IMR-90 (cell line): ENCODE measurements at regions not wholly inside any gene's neighbourhood (a gene's known extent, or its start where the extent isn't known, plus 50 kb on each side); places are given as distances from the start of the nearest gene placed in this dataset.
A peak's percentile ranks its signal among the peaks of the same experiment; 100 is the strongest.

Source experiments
- ATAC-seq: fragments of 200-7000 bp; cut with Tn5 transposase; 2 replicates; pipeline ENCODE4 v1.9.1; 2020; ENCODE audit warnings: low read depth, mild to moderate bottlenecking, moderate library complexity
- BruUV-seq: library from RNA; stranded (reverse); fragments of 400-500 nt; replicated peaks from 2 replicates; lab custom pipeline; 2021; lab: Mats Ljungman, UMichigan
- CTCF ChIA-PET: fragments of 300-600 bp; formaldehyde crosslinking; extraction: SDS; loops from one replicate; lab custom pipeline; 2021; ENCODE audit warnings: antibody characterized with exemption; lab: Yijun Ruan, JAX
- POLR2A ChIA-PET: fragments of 300-600 bp; sonication (Branson Sonifier 250); formaldehyde crosslinking; loops from one replicate; lab custom pipeline; 2022; ENCODE audit warnings: antibody characterized with exemption; ENCODE audit not compliant: unreplicated experiment; lab: Charles Lee
- DNase-seq: peaks from one replicate; pipeline ENCODE4 v3.0.0; 2013
- H2AFZ ChIP-seq: replicated peaks from 2 replicates; pipeline ENCODE3; 2013; ENCODE audit warnings: low read length, mild to moderate bottlenecking; ENCODE audit not compliant: poor library complexity
- H2AK5ac ChIP-seq: 2 replicates; pipeline ENCODE4 v1.6.1; 2013; ENCODE audit warnings: low read depth, low read length, inconsistent platforms
- H2AK9ac ChIP-seq: replicated peaks from 2 replicates; pipeline ENCODE3; 2013; ENCODE audit warnings: mild to moderate bottlenecking, low read depth, low read length, moderate library complexity; ENCODE audit not compliant: poor library complexity
- H2BK120ac ChIP-seq: 2 replicates; pipeline ENCODE4 v1.6.1; 2013; ENCODE audit warnings: low read depth, low read length, inconsistent platforms
- H2BK15ac ChIP-seq: 3 replicates; pipeline ENCODE4 v1.6.1; 2013; ENCODE audit warnings: low read depth, low read length, inconsistent platforms
- H2BK20ac ChIP-seq: 2 replicates; pipeline ENCODE4 v1.6.1; 2013; ENCODE audit warnings: low read depth, mild to moderate bottlenecking, inconsistent platforms, low read length, moderate library complexity
- H2BK5ac ChIP-seq: 2 replicates; pipeline ENCODE4 v1.6.1; 2013; ENCODE audit warnings: mild to moderate bottlenecking, low read depth, low read length, inconsistent platforms; ENCODE audit not compliant: poor library complexity, severe bottlenecking
- H3K14ac ChIP-seq: replicated peaks from 2 replicates; pipeline ENCODE4 v1.6.1; 2013; ENCODE audit warnings: low read depth, low read length, inconsistent platforms
- H3K18ac ChIP-seq: 2 replicates; pipeline ENCODE4 v1.6.1; 2013; ENCODE audit warnings: low read depth, low read length, control low read depth
- H3K23ac ChIP-seq: 2 replicates; pipeline ENCODE4 v1.6.1; 2013; ENCODE audit warnings: low read depth, low read length, inconsistent platforms
- H3K27ac ChIP-seq: 2 replicates; pipeline ENCODE4 v1.5.1; 2013; ENCODE audit warnings: mild to moderate bottlenecking, control low read depth, low read length; ENCODE audit not compliant: insufficient read depth
- H3K27me3 ChIP-seq: 2 replicates; pipeline ENCODE4 v1.6.1; 2013; ENCODE audit warnings: low read length; ENCODE audit not compliant: control insufficient read depth, insufficient read depth
- H3K36me3 ChIP-seq: 2 replicates; pipeline ENCODE4 v1.6.1; 2013; ENCODE audit warnings: low read length, mixed read lengths; ENCODE audit not compliant: control insufficient read depth, insufficient read depth
- H3K4ac ChIP-seq: 2 replicates; pipeline ENCODE4 v1.6.1; 2013; ENCODE audit warnings: low read depth, low read length, inconsistent platforms
- H3K4me1 ChIP-seq: 2 replicates; pipeline ENCODE4 v1.6.1; 2013; ENCODE audit warnings: low read length, mixed read lengths; ENCODE audit not compliant: control insufficient read depth, insufficient read depth
- H3K4me2 ChIP-seq: 2 replicates; pipeline ENCODE4 v1.6.1; 2013; ENCODE audit warnings: low read depth, mild to moderate bottlenecking, control low read depth, low read length, moderate library complexity
- H3K4me3 ChIP-seq: 2 replicates; pipeline ENCODE4 v1.5.1; 2013; ENCODE audit warnings: low read depth, mild to moderate bottlenecking, control low read depth, low read length, moderate library complexity; ENCODE audit not compliant: insufficient read depth
- H3K56ac ChIP-seq: 2 replicates; pipeline ENCODE4 v1.6.1; 2013; ENCODE audit warnings: low read length, inconsistent platforms; ENCODE audit not compliant: insufficient read depth; ENCODE audit errors: extremely low read depth
- H3K79me1 ChIP-seq, 2 experiments: 2 replicates each; pipeline ENCODE4 v1.6.1; 2013; ENCODE audit warnings: low read length in 2 of 2, inconsistent platforms in 1 of 2, low read depth in 1 of 2
- H3K9ac ChIP-seq: 2 replicates; pipeline ENCODE4 v1.6.1; 2013; ENCODE audit warnings: low read depth, low read length, control low read depth
- H3K9me1 ChIP-seq: 2 replicates; pipeline ENCODE4 v1.6.1; 2013; ENCODE audit warnings: low read length, inconsistent platforms; ENCODE audit not compliant: insufficient read depth
- H3K9me3 ChIP-seq: 2 replicates; pipeline ENCODE4 v1.6.1; 2013; ENCODE audit warnings: low read length; ENCODE audit not compliant: control insufficient read depth, insufficient read depth
- H4K20me1 ChIP-seq: 2 replicates; pipeline ENCODE4 v1.6.1; 2013; ENCODE audit warnings: low read length, inconsistent platforms; ENCODE audit not compliant: insufficient read depth
- H4K5ac ChIP-seq: 2 replicates; pipeline ENCODE4 v1.6.1; 2013; ENCODE audit warnings: mild to moderate bottlenecking, low read depth, low read length, control low read depth
- H4K8ac ChIP-seq, 2 experiments: 2 replicates each; pipeline ENCODE4 v1.6.1; 2013; ENCODE audit warnings: low read depth in 2 of 2, low read length in 2 of 2, control low read depth in 1 of 2, inconsistent platforms in 1 of 2
- H4K91ac ChIP-seq: 2 replicates; pipeline ENCODE4 v1.6.1; 2013; ENCODE audit warnings: low read depth, low read length, inconsistent platforms; ENCODE audit not compliant: insufficient read depth
- BHLHE40 ChIP-seq: fragments of 150-350 bp; IDR thresholded peaks from 2 replicates; pipeline ENCODE4 v1.6.1; 2016; ENCODE audit warnings: mild to moderate bottlenecking, low read depth, low read length
- CEBPB ChIP-seq: IDR thresholded peaks from 2 replicates; pipeline ENCODE4 v1.6.1; 2012; ENCODE audit warnings: low read depth, low read length, improper control_type of control experiment
- CHD1 ChIP-seq: IDR thresholded peaks from 2 replicates; pipeline ENCODE4 v1.6.1; 2012; ENCODE audit warnings: low read depth, low read length, improper control_type of control experiment
- FOS ChIP-seq: fragments of 150-350 bp; IDR thresholded peaks from 2 replicates; pipeline ENCODE4 v1.6.1; 2016; ENCODE audit warnings: low read depth, low read length
- MAFK ChIP-seq: IDR thresholded peaks from 2 replicates; pipeline ENCODE4 v1.6.1; 2012; ENCODE audit warnings: low read depth, low read length, improper control_type of control experiment
- MAZ ChIP-seq: IDR thresholded peaks from 2 replicates; pipeline ENCODE4 v1.6.1; 2012; ENCODE audit warnings: low read depth, mild to moderate bottlenecking, low read length, improper control_type of control experiment, moderate library complexity, borderline replicate concordance
- MXI1 ChIP-seq: IDR thresholded peaks from 2 replicates; pipeline ENCODE4 v1.6.1; 2012; ENCODE audit warnings: low read depth, mild to moderate bottlenecking, low read length, moderate library complexity, borderline replicate concordance
- NFE2L2 ChIP-seq: fragments of 150-350 bp; IDR thresholded peaks from 2 replicates; pipeline ENCODE4 v1.6.1; 2016; ENCODE audit warnings: low read depth, mild to moderate bottlenecking, low read length
- POLR2A ChIP-seq: IDR thresholded peaks from 2 replicates; pipeline ENCODE4 v1.6.1; 2012; ENCODE audit warnings: mild to moderate bottlenecking, low read depth, low read length
- RAD21 ChIP-seq: IDR thresholded peaks from 2 replicates; pipeline ENCODE4 v1.6.1; 2012; ENCODE audit warnings: low read length, improper control_type of control experiment
- RCOR1 ChIP-seq: IDR thresholded peaks from 2 replicates; pipeline ENCODE4 v1.6.1; 2012; ENCODE audit warnings: mild to moderate bottlenecking, low read length, improper control_type of control experiment; ENCODE audit not compliant: insufficient replicate concordance
- RFX5 ChIP-seq: IDR thresholded peaks from 2 replicates; pipeline ENCODE4 v1.8.0; 2012; ENCODE audit warnings: low read depth, mild to moderate bottlenecking, low read length, moderate library complexity
- SMC3 ChIP-seq: fragments of 150-350 bp; IDR thresholded peaks from 2 replicates; pipeline ENCODE4 v1.6.1; 2016; ENCODE audit warnings: low read depth, mild to moderate bottlenecking, antibody characterized with exemption, low read length, moderate library complexity
- WGBS, 2 experiments: methylation state at CpG; one replicate each; pipeline versions ENCODE4 v1.1.5 to v1.1.7; 2013; ENCODE audit warnings: missing lambda C conversion rate in 2 of 2; ENCODE audit not compliant: insufficient read length in 1 of 2; ENCODE audit errors: extremely low coverage in 2 of 2; 5-methylcytosine and 5-hydroxymethylcytosine counted together
- dilution Hi-C: fragments of 300-500 bp; cut with HindIII; formaldehyde crosslinking; loops from one replicate; pipeline ENCODE4 v1.14.3; 2018; ENCODE audit warnings: low sequenced_read_pairs; ENCODE audit not compliant: unreplicated experiment
- in situ Hi-C: fragments of 300-500 bp; cut with MboI; formaldehyde crosslinking; loops from 3 replicates; pipeline ENCODE4 v1.14.3; 2019; ENCODE audit warnings: low sequenced_read_pairs, inconsistent platforms, mixed read lengths
- intact Hi-C: fragments of 100-400 bp; cut with micrococcal nuclease; formaldehyde crosslinking; loops from 2 replicates; pipeline ENCODE4 v1.10.0; 2022
- TF ChIP-seq, protein P1 (sequence below): fragments of 150-350 bp; IDR thresholded peaks from 2 replicates; pipeline ENCODE4 v1.6.1; 2016; ENCODE audit warnings: low read depth, mild to moderate bottlenecking, low read length, moderate library complexity, borderline replicate concordance
- TF ChIP-seq, protein P2 (sequence below): fragments of 150-350 bp; IDR thresholded peaks from 2 replicates; pipeline ENCODE4 v1.6.1; 2017; ENCODE audit warnings: mild to moderate bottlenecking, antibody characterized with exemption, low read length, low read depth
- TF ChIP-seq, protein P3 (sequence below): conservative IDR thresholded peaks from 2 replicates; pipeline ENCODE4 v1.5.1; 2012; ENCODE audit warnings: mild to moderate bottlenecking, low read depth, low read length, improper control_type of control experiment

DNA sequence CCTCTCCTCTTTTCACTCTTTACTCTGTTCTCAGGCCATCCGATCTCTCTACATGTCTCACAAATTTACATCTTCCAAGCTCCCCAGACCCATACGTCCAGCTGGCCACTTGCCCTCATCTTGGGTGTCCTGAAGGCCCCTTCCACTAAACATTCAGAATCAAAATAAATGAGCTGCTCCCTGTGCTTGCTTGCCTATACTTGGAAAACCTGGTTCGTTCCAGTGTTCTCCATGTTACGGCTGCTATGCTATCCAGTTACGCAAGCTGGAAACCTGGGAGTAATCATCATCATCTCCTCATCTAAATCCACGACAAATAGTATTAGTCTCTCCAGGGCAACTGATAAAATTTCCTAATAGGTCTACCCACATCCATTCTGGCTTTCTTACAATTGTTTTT lies 165.0 kb upstream of the FBXL17 start:
- Histone ChIP-seq H3K36me3 (no peaks in the 10 kb centered on the region), H3K14ac (no peak overlapping the region), H4K20me1 (no peaks in the 10 kb centered on the region), H4K5ac (peak overlapping the region; percentile 50; the same call in 1 of the 2 replicates), H2AFZ (peak overlapping the region; percentile 26), H4K91ac (no peak overlapping the region), H2BK5ac (no peak overlapping the region), H2BK20ac (no peak overlapping the region), H3K9me3 (no peaks in the 10 kb centered on the region), H2BK120ac (no peak overlapping the region), H3K4me2 (no peak overlapping the region), H3K9me1 (no peaks in the 10 kb centered on the region; the same call in 1 of the 2 replicates), H3K9ac (no peak overlapping the region), H4K8ac (no peak overlapping the region), H3K4me3 (no peak overlapping the region), H2AK5ac (no peak overlapping the region), H3K4ac (no peak overlapping the region), H3K79me1 (no peaks in the 10 kb centered on the region), H3K4me1 (peaks cover 2% of the 10 kb centered on the region; the same call in 1 of the 2 replicates), H3K56ac (no peak overlapping the region), H2BK15ac (no peak overlapping the region), H2AK9ac (no peak overlapping the region), H3K27ac (no peak overlapping the region), H3K23ac (no peak overlapping the region), H3K27me3 (no peaks in the 10 kb centered on the region), H3K18ac (no peak overlapping the region)
- dilution Hi-C loops = no loop called here
- no TSS peak for BruUV-seq
- 62% methylated on average over 5 of the region's 6 CpGs; no CpG with 5 or more reads in 1 of the 2 experiments for WGBS, 2 experiments
- DNase-seq (no peak), ATAC-seq (no peak)
- POLR2A ChIA-PET = no interaction called here
- in situ Hi-C loops = no loop called here
- CTCF ChIA-PET = interaction anchor here (0.7 kb wide), 1 partner anchor 157 kb away, joined by 4 read pairs; no protein-coding TSS in a partner anchor
- intact Hi-C loops = no loop called here
- TF ChIP-seq, protein P1, sequence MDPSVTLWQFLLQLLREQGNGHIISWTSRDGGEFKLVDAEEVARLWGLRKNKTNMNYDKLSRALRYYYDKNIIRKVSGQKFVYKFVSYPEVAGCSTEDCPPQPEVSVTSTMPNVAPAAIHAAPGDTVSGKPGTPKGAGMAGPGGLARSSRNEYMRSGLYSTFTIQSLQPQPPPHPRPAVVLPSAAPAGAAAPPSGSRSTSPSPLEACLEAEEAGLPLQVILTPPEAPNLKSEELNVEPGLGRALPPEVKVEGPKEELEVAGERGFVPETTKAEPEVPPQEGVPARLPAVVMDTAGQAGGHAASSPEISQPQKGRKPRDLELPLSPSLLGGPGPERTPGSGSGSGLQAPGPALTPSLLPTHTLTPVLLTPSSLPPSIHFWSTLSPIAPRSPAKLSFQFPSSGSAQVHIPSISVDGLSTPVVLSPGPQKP = no peak
- TF ChIP-seq MAFK = no peak
- TF ChIP-seq, protein P2, sequence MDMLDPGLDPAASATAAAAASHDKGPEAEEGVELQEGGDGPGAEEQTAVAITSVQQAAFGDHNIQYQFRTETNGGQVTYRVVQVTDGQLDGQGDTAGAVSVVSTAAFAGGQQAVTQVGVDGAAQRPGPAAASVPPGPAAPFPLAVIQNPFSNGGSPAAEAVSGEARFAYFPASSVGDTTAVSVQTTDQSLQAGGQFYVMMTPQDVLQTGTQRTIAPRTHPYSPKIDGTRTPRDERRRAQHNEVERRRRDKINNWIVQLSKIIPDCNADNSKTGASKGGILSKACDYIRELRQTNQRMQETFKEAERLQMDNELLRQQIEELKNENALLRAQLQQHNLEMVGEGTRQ = no peak
- no peak for TF ChIP-seq MAZ
- TF ChIP-seq POLR2A = no peak
- no peak for TF ChIP-seq RAD21
- TF ChIP-seq CEBPB = no peak
- TF ChIP-seq SMC3 = no peak
- no peak for TF ChIP-seq CHD1
- TF ChIP-seq RFX5 = no peak
- no peak for TF ChIP-seq FOS
- no peak for TF ChIP-seq BHLHE40
- TF ChIP-seq MXI1 = no peak
- TF ChIP-seq RCOR1 = no peak
- TF ChIP-seq, protein P3, sequence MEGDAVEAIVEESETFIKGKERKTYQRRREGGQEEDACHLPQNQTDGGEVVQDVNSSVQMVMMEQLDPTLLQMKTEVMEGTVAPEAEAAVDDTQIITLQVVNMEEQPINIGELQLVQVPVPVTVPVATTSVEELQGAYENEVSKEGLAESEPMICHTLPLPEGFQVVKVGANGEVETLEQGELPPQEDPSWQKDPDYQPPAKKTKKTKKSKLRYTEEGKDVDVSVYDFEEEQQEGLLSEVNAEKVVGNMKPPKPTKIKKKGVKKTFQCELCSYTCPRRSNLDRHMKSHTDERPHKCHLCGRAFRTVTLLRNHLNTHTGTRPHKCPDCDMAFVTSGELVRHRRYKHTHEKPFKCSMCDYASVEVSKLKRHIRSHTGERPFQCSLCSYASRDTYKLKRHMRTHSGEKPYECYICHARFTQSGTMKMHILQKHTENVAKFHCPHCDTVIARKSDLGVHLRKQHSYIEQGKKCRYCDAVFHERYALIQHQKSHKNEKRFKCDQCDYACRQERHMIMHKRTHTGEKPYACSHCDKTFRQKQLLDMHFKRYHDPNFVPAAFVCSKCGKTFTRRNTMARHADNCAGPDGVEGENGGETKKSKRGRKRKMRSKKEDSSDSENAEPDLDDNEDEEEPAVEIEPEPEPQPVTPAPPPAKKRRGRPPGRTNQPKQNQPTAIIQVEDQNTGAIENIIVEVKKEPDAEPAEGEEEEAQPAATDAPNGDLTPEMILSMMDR = no peak
- TF ChIP-seq NFE2L2 = no peak
